ENCODE measurements at regions not wholly inside any gene's neighbourhood (a gene's known extent, or its start where the extent isn't known, plus 50 kb on each side); places are given as distances from the start of the nearest gene placed in this dataset.

GRCh38 chr14:97097296-97097695 is 300.1 kb downstream of the VRK1 start:
- ATAC-seq (no peak), DNase-seq (no peak)
- H3K4me3 Mint-ChIP-seq, result no peak overlapping the region
- Histone ChIP-seq H3K27me3 (ENCODE audit: control insufficient read depth, insufficient read depth, low read length) (no peaks in the 10 kb centered on the region), H3K36me3 (ENCODE audit: control insufficient read depth, insufficient read depth, low read length) (no peaks in the 10 kb centered on the region), H3K4me1 (ENCODE audit: control insufficient read depth, insufficient read depth, low read length) (no peaks in the 10 kb centered on the region), H3K27ac (ENCODE audit: low read length) (no peak overlapping the region), H3K4me3 (ENCODE audit: low read length) (no peak overlapping the region), H3K9me3 (ENCODE audit: control insufficient read depth, insufficient read depth, low read length) (no peaks in the 10 kb centered on the region)
- no peaks in the 10 kb centered on the region for H3K9me3 Mint-ChIP-seq
- peaks cover 8 to 39% of the 10 kb centered on the region in 2 donors for H3K27me3 Mint-ChIP-seq (ENCODE audit: low read depth in 2 of 2)
- no peak overlapping the region for H3K27ac Mint-ChIP-seq
- intact Hi-C loops (cut with micrococcal nuclease), result no loop called here
- no peaks in the 10 kb centered on the region for H3K36me3 Mint-ChIP-seq
- no peak for TF ChIP-seq CTCF (IDR thresholded peaks at IDR 0.05)
- WGBS (ENCODE audit: insufficient coverage), result 57% methylated on average over 3 of the region's 3 CpGs
- H3K4me1 Mint-ChIP-seq, result no peaks in the 10 kb centered on the region

- H3K4me3 ChIP-seq (ENCODE audit: low read length), result no peak overlapping the region
- H3K27ac ChIP-seq (ENCODE audit: low read length), result no peak overlapping the region
- Mint-ChIP-seq H3K36me3 (no peaks in the 10 kb centered on the region), H3K4me1 (no peaks in the 10 kb centered on the region), H3K27me3 (ENCODE audit: low read depth in 2 of 2) (peaks cover 17 to 58% of the 10 kb centered on the region in 2 donors), H3K27ac (no peak overlapping the region), H3K9me3 (no peaks in the 10 kb centered on the region), H3K4me3 (no peak overlapping the region)
- intact Hi-C loops (cut with micrococcal nuclease), result no loop called here
- 87% methylated on average over 1 of the region's 2 CpGs for WGBS (ENCODE audit: insufficient coverage)
- no peak for DNase-seq
- TF ChIP-seq CTCF (IDR thresholded peaks at IDR 0.05), result no peak
- H3K9me3 ChIP-seq (ENCODE audit: control insufficient read depth, insufficient read depth, low read length), result no peaks in the 10 kb centered on the region
- no peaks in the 10 kb centered on the region for H3K36me3 ChIP-seq (ENCODE audit: control insufficient read depth, insufficient read depth, low read length)
- no peak for ATAC-seq
- no peaks in the 10 kb centered on the region for H3K27me3 ChIP-seq (ENCODE audit: control insufficient read depth, insufficient read depth, low read length)
- no peaks in the 10 kb centered on the region for H3K4me1 ChIP-seq (ENCODE audit: control insufficient read depth, insufficient read depth, low read length)
These were observed 303.1 kb downstream of the VRK1 start for GRCh38 chr14:97100306-97100705.

GRCh38 chr14:97101561-97101960 is 304.4 kb downstream of the VRK1 start:
- H3K27me3 ChIP-seq (ENCODE audit: control insufficient read depth, insufficient read depth, low read length), result no peaks in the 10 kb centered on the region
- WGBS (ENCODE audit: insufficient coverage), result 78% methylated on average over 8 of the region's 8 CpGs
- H3K27ac ChIP-seq (ENCODE audit: low read length), result no peak overlapping the region
- DNase-seq (no peak), ATAC-seq (no peak)
- intact Hi-C loops (cut with micrococcal nuclease), result no loop called here
- Mint-ChIP-seq H3K9me3 (no peaks in the 10 kb centered on the region), H3K36me3 (no peaks in the 10 kb centered on the region), H3K4me3 (no peak overlapping the region), H3K27me3 (ENCODE audit: low read depth in 2 of 2) (peaks cover 19 to 56% of the 10 kb centered on the region in 2 donors), H3K4me1 (no peaks in the 10 kb centered on the region), H3K27ac (no peak overlapping the region)
- no peaks in the 10 kb centered on the region for H3K36me3 ChIP-seq (ENCODE audit: control insufficient read depth, insufficient read depth, low read length)
- no peaks in the 10 kb centered on the region for H3K9me3 ChIP-seq (ENCODE audit: control insufficient read depth, insufficient read depth, low read length)
- no peaks in the 10 kb centered on the region for H3K4me1 ChIP-seq (ENCODE audit: control insufficient read depth, insufficient read depth, low read length)
- no peak for TF ChIP-seq CTCF (IDR thresholded peaks at IDR 0.05)
- H3K4me3 ChIP-seq (ENCODE audit: low read length), result no peak overlapping the region

GRCh38 chr14:97104029-97104428 is 306.8 kb downstream of the VRK1 start:
- Histone ChIP-seq H3K27ac (ENCODE audit: low read length) (no peak overlapping the region), H3K4me1 (ENCODE audit: control insufficient read depth, insufficient read depth, low read length) (no peaks in the 10 kb centered on the region), H3K9me3 (ENCODE audit: control insufficient read depth, insufficient read depth, low read length) (no peaks in the 10 kb centered on the region), H3K4me3 (ENCODE audit: low read length) (no peak overlapping the region), H3K36me3 (ENCODE audit: control insufficient read depth, insufficient read depth, low read length) (no peaks in the 10 kb centered on the region), H3K27me3 (ENCODE audit: control insufficient read depth, insufficient read depth, low read length) (no peaks in the 10 kb centered on the region)
- peaks cover 16 to 43% of the 10 kb centered on the region in 2 donors for H3K27me3 Mint-ChIP-seq (ENCODE audit: low read depth in 2 of 2)
- H3K4me3 Mint-ChIP-seq, result no peak overlapping the region
- WGBS (ENCODE audit: insufficient coverage), result 90% methylated on average over 4 of the region's 4 CpGs
- DNase-seq (no peak), ATAC-seq (no peak)
- intact Hi-C loops (cut with micrococcal nuclease), result no loop called here
- H3K4me1 Mint-ChIP-seq, result no peaks in the 10 kb centered on the region
- H3K9me3 Mint-ChIP-seq, result no peaks in the 10 kb centered on the region
- TF ChIP-seq CTCF (IDR thresholded peaks at IDR 0.05), result no peak
- no peak overlapping the region for H3K27ac Mint-ChIP-seq
- H3K36me3 Mint-ChIP-seq, result no peaks in the 10 kb centered on the region
